Stimulated activated naive CD4-positive, alpha-beta T cell treated with Interleukin-2 at 50 U/mL for 16 hours (primary cell): ENCODE measurements at regions not wholly inside any gene's neighbourhood (a gene's known extent, or its start where the extent isn't known, plus 50 kb on each side); places are given as distances from the start of the nearest gene placed in this dataset.

Experiments used
- DNase-seq: peaks from one replicate; lab custom pipeline; 2025; lab: John Stamatoyannopoulos, UW

GRCh38 chr10:110414548-110415309 is 83.0 kb upstream of the DUSP5 start:
- DNase-seq = peak; percentile 92

- DNase-seq = no peak
These were observed 81.9 kb upstream of the DUSP5 start for GRCh38 chr10:110415809-110416208.

GRCh38 chr10:110416776-110417711 is 80.7 kb upstream of the DUSP5 start:
- DNase-seq = no peak

- DNase-seq = no peak
These were observed 79.5 kb upstream of the DUSP5 start for GRCh38 chr10:110418218-110418617.

GRCh38 chr10:110419265-110419664 is 78.4 kb upstream of the DUSP5 start:
- DNase-seq = no peak

- DNase-seq = no peak
These were observed 77.1 kb upstream of the DUSP5 start for GRCh38 chr10:110420401-110421193.

GRCh38 chr10:110421512-110422138 is 76.1 kb upstream of the DUSP5 start:
- no peak for DNase-seq

GRCh38 chr10:110422548-110422947 is 75.2 kb upstream of the DUSP5 start:
- DNase-seq = no peak

GRCh38 chr10:110423650-110424049 is 74.1 kb upstream of the DUSP5 start:
- no peak for DNase-seq

- peak; percentile 66 for DNase-seq
These were observed 71.9 kb upstream of the DUSP5 start for GRCh38 chr10:110425684-110426293.

- no peak for DNase-seq
These were observed 71.2 kb upstream of the DUSP5 start for GRCh38 chr10:110426294-110427181.

GRCh38 chr10:110429301-110429700 is 68.4 kb upstream of the DUSP5 start:
- DNase-seq = no peak

- no peak for DNase-seq
These were observed 67.1 kb upstream of the DUSP5 start for GRCh38 chr10:110430340-110431273.

GRCh38 chr10:110431659-110432058 is 66.0 kb upstream of the DUSP5 start:
- DNase-seq = no peak

GRCh38 chr10:110432084-110432483 is 65.6 kb upstream of the DUSP5 start:
- DNase-seq = no peak

- no peak for DNase-seq
These were observed 64.7 kb upstream of the DUSP5 start for GRCh38 chr10:110432814-110433565.

- DNase-seq = no peak
These were observed 64.0 kb upstream of the DUSP5 start for GRCh38 chr10:110433740-110434139.

- DNase-seq = no peak
These were observed 63.1 kb upstream of the DUSP5 start for GRCh38 chr10:110434489-110435096.
